ENCODE measurements at regions not wholly inside any gene's neighbourhood (a gene's known extent, or its start where the extent isn't known, plus 50 kb on each side); places are given as distances from the start of the nearest gene placed in this dataset.

- Histone ChIP-seq H3K36me3 (ENCODE audit: insufficient read depth, low read length, poor library complexity, severe bottlenecking) (no peaks in the 10 kb centered on the region), H3K9me3 (ENCODE audit: low read depth, low read length, poor library complexity, severe bottlenecking) (no peaks in the 10 kb centered on the region), H3K4me1 (ENCODE audit: insufficient read depth, low read length, poor library complexity, severe bottlenecking) (no peaks in the 10 kb centered on the region), H3K4me3 (ENCODE audit: low read depth, low read length, poor library complexity, severe bottlenecking) (no peak overlapping the region), H3K27ac (ENCODE audit: low read depth, low read length, poor library complexity, severe bottlenecking) (no peak overlapping the region), H3K27me3 (replicated peaks; ENCODE audit: insufficient read depth, low read depth, low read length, poor library complexity) (no peaks in the 10 kb centered on the region)
- TF ChIP-seq EZH2 (IDR thresholded peaks at IDR 0.05; ENCODE audit: borderline replicate concordance, low read depth, low read length, poor library complexity, severe bottlenecking) (no peak), CTCF (conservative IDR thresholded peaks at IDR 0.05; ENCODE audit: low read depth, low read length) (no peak)
- intact Hi-C loops (cut with micrococcal nuclease; ENCODE audit: unreplicated experiment) = no loop called here
- ChIA-PET POLR2A (ENCODE audit: low non-redundant PET) (no interaction called here), CTCF (no interaction called here)
- no peak for DNase-seq (ENCODE audit: low spot score)
- no TSS peak for BruUV-seq (replicated peaks)
These were observed 83.5 kb downstream of the TOMM20 start for GRCh38 chr1:235045034-235045690.

- no peak overlapping the region for H3K27ac ChIP-seq (ENCODE audit: low read depth, low read length, poor library complexity, severe bottlenecking)
- H3K4me3 ChIP-seq (ENCODE audit: low read depth, low read length, poor library complexity, severe bottlenecking) = no peak overlapping the region
- TF ChIP-seq CTCF (conservative IDR thresholded peaks at IDR 0.05; ENCODE audit: low read depth, low read length) (no peak), EZH2 (IDR thresholded peaks at IDR 0.05; ENCODE audit: borderline replicate concordance, low read depth, low read length, poor library complexity, severe bottlenecking) (no peak)
- H3K36me3 ChIP-seq (ENCODE audit: insufficient read depth, low read length, poor library complexity, severe bottlenecking) = no peaks in the 10 kb centered on the region
- intact Hi-C loops (cut with micrococcal nuclease; ENCODE audit: unreplicated experiment) = no loop called here
- no peaks in the 10 kb centered on the region for H3K27me3 ChIP-seq (replicated peaks; ENCODE audit: insufficient read depth, low read depth, low read length, poor library complexity)
- no peaks in the 10 kb centered on the region for H3K9me3 ChIP-seq (ENCODE audit: low read depth, low read length, poor library complexity, severe bottlenecking)
- CTCF ChIA-PET = no interaction called here
- no peak for DNase-seq (ENCODE audit: low spot score)
- no peaks in the 10 kb centered on the region for H3K4me1 ChIP-seq (ENCODE audit: insufficient read depth, low read length, poor library complexity, severe bottlenecking)
- POLR2A ChIA-PET (ENCODE audit: low non-redundant PET) = no interaction called here
- BruUV-seq (replicated peaks) = no TSS peak
These were observed 85.4 kb downstream of the TOMM20 start for GRCh38 chr1:235043234-235043633.

GRCh38 chr1:235038701-235039100 lies 89.9 kb downstream of the TOMM20 start:
- TF ChIP-seq CTCF (conservative IDR thresholded peaks at IDR 0.05; ENCODE audit: low read depth, low read length) = no peak
- TF ChIP-seq EZH2 (IDR thresholded peaks at IDR 0.05; ENCODE audit: borderline replicate concordance, low read depth, low read length, poor library complexity, severe bottlenecking) = no peak
- ChIA-PET POLR2A (ENCODE audit: low non-redundant PET) (no interaction called here), CTCF (no interaction called here)
- H3K27ac ChIP-seq (ENCODE audit: low read depth, low read length, poor library complexity, severe bottlenecking) = no peak overlapping the region
- intact Hi-C loops (cut with micrococcal nuclease; ENCODE audit: unreplicated experiment) = no loop called here
- H3K36me3 ChIP-seq (ENCODE audit: insufficient read depth, low read length, poor library complexity, severe bottlenecking) = no peaks in the 10 kb centered on the region
- no peak overlapping the region for H3K4me3 ChIP-seq (ENCODE audit: low read depth, low read length, poor library complexity, severe bottlenecking)
- DNase-seq (ENCODE audit: low spot score) = no peak
- H3K27me3 ChIP-seq (replicated peaks; ENCODE audit: insufficient read depth, low read depth, low read length, poor library complexity) = no peaks in the 10 kb centered on the region
- no peaks in the 10 kb centered on the region for H3K4me1 ChIP-seq (ENCODE audit: insufficient read depth, low read length, poor library complexity, severe bottlenecking)
- H3K9me3 ChIP-seq (ENCODE audit: low read depth, low read length, poor library complexity, severe bottlenecking) = no peaks in the 10 kb centered on the region
- no TSS peak for BruUV-seq (replicated peaks)
